GM10266 (cell line): ENCODE measurements at regions not wholly inside any gene's neighbourhood (a gene's known extent, or its start where the extent isn't known, plus 50 kb on each side); places are given as distances from the start of the nearest gene placed in this dataset.
"Not testable (repeated sequence)": the region's sequence is repeated elsewhere in the genome, so short reads cannot be mapped to it uniquely, and the experiment has no call there.

Experiments
- DNase-seq: peaks from one replicate; pipeline ENCODE4 v3.0.0; 2012; ENCODE audit errors: extremely low spot score
- CTCF ChIP-seq: IDR thresholded peaks from 2 replicates; pipeline ENCODE4 v1.5.1; 2012; ENCODE audit warnings: mild to moderate bottlenecking, low read depth; ENCODE audit not compliant: control insufficient read depth, insufficient read depth; ENCODE audit errors: missing control alignments

DNA sequence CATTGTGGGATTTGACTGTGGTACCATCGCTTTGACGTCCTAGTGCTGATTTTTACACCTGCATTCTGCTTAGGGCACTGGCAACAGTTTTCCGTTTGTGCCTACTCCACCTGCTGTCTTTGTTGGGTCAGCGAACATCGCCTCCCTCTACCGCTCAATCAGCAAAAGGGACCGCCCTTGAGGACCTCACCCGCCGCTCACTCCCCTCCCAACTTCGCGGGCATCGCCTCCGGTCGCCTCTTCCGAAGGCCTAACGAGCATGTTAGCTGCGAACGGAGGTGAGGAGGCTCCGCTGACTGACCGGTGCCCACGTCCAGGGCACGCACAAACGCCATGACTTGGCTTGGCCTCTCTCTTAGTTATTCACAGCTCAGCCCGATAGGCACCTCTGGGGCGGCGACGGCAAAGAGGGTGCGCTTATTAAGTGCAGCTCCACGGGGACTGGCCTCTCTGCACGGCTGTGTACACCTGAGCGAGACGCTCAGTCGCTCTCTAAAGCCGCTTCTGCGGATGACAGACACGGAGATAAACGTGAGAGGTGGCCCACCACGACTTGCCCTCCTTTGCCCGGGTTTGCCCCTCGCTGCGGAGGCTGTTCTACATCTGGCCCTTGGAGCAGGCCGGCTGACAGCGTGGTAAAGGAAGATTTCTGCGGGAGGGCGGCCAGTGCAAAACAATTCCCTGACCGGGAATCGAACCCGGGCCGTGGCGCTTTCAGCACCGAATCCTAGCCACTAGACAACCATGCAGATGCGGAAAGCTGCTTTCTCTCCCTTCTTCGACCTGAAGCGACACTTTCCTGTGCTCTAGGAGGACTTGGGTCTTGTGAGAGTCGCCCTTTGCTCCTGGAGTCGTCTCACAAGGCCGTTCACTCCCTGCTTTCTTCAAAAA lies 179.5 kb downstream of the FAM72C start:
- DNase-seq, result not testable (repeated sequence)

DNA sequence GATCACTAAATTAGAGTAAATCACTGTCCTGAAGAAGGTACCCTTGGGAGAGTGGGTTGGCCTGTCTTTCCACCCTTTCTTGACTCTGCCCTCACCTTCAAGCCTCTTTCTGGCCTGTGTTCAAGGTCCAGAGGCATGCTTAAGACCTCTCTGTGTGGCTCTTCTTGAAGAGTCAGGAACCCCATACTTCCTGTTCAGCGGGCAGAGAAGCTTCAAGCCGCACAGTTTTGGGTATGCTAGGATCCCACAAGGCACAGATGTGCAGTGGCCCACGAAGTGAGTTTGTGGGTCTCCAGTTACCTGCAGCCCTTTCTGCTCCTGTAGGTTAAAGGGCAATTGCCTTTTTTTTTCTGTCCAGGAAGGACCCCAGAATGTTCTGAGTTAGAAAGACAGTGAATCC lies 185.4 kb downstream of the FAM72C start:
- not testable (repeated sequence) for DNase-seq

GRCh38 chr1:143785883-143786282 lies 185.9 kb downstream of the FAM72C start:
- DNase-seq, result not testable (repeated sequence)

- DNase-seq, result not testable (repeated sequence)
Observed at GRCh38 chr1:143784239-143784882, 187.4 kb downstream of the FAM72C start.

GRCh38 chr1:143778178-143778577 lies 193.6 kb downstream of the FAM72C start:
- not testable (repeated sequence) for DNase-seq

DNA sequence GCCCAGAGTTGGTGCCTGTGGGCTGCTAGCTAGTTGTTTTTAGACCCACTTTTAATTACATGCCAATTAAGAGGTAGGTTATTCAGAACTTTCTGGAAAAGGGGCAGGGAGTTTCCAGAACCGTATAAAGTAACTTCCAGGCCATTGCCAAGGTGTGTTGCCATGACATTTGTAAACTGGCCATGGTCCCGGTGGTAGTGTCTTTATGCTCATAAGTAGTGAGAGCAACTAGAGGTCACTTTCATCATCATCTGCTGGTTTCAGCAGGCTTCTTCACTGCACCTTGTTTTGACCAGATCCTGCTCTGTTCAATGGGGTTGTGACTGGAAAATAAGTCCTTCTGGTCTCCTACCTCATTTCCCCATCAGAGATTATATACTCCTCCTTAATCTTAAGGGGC lies 207.0 kb downstream of the FAM72C start:
- DNase-seq, result not testable (repeated sequence)

DNA sequence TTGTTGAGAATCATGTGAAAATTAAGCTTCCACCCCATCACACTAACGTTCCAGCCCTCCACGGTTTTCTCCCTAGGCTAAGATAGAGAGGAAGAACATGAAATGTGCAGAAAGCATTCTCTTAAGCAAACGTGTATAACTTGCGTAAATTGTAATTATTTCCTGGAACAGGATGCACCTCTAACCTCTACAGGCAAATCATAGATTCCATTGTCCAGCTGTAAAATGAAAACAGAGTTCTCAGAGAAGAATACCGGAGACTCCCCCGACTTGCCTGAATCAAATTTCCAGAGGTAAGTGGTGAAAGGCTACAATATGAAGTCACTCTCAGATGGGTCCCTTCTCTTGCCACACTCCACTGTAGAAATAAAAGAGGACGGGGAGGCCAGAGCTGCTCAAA lies 211.4 kb downstream of the FAM72C start:
- DNase-seq, result not testable (repeated sequence)

DNA sequence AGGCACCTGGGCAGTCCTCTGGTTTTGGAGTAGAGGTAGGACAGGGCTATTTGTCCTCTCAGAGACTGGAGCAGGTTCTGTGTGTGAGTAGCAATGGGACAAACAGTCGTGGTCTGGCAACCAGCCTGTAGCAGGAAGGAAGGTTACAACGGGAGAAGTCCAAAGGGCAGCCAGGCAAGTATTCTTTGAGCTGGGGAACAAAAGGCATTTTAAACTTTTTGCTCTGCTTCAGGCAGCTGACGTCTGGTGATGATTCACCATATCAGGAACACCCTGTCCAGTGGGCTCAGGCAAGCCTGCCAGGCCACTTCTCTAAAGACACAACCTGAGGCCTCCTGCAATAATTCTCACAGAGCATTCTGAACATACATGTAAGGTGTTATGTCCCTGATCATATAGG lies 215.8 kb downstream of the FAM72C start:
- DNase-seq, result not testable (repeated sequence)

GRCh38 chr1:143748906-143749305 lies 222.9 kb downstream of the FAM72C start:
- TF ChIP-seq CTCF, result no peak
- no peak for DNase-seq

GRCh38 chr1:143736562-143736961 lies 235.2 kb downstream of the FAM72C start:
- no peak for TF ChIP-seq CTCF
- no peak for DNase-seq

GRCh38 chr1:143735764-143736461 lies 235.9 kb downstream of the FAM72C start:
- no peak for DNase-seq

GRCh38 chr1:143734261-143734660 lies 237.5 kb downstream of the FAM72C start:
- DNase-seq, result not testable (repeated sequence)

More at GRCh38 chr1:143735764-143736461, 235.9 kb downstream of the FAM72C start:
- no peak for TF ChIP-seq CTCF

DNA sequence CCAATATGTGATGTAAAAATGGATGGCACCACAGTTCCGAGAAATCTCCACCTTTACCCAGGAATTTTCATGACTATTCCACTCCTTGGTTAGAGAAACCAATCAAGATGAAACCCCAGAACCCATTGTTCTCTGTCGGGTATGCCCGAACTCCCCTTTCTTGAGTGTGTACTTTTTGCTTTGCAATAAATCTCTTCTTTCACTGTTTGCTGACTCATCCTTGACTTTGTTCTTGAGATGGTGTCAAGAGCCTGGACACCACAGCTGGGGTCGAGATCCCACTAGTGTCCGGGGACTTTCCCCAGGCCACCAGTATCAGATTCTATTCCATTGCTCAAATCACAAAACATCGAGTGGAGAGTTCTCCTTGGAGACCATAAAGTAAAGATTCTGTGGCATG lies 240.9 kb downstream of the FAM72C start:
- DNase-seq, result not testable (repeated sequence)

DNA sequence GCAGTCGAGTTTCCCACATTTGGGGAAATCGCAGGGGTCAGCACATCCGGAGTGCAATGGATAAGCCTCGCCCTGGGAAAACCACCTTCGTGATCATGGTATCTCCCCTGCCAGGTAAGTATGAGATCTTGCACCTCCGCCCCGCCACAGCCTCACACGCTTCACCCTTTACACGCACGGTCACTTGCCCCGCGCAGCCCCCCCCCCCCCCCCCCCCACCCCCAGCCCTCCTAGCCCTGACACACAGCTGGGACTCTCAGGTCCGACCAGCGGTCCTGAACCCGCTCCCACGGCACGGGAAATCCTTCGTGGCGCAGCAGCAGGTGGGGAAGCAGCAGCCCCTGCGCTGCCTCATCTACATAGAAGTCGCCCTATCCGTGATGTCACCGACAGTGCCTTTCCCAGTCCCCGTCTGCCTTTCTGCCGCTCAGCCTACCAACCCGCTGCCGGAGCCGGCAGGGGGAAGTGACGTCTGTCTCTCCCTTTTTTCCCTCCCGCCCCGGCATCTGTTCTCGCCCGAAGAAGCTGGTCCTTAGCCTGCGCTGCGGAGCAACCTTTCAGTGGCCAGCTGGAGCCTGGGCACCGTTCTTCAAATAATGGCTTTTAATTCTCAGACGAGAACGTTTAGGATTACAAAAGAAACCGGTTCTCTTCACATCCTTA lies 242.2 kb downstream of the FAM72C start:
- not testable (repeated sequence) for DNase-seq

- not testable (repeated sequence) for DNase-seq
Observed at GRCh38 chr1:143728802-143729448, 242.9 kb downstream of the FAM72C start.
